ENCODE measurements at regions not wholly inside any gene's neighbourhood (a gene's known extent, or its start where the extent isn't known, plus 50 kb on each side); places are given as distances from the start of the nearest gene placed in this dataset.
A peak's percentile ranks its signal among the peaks of the same experiment; 100 is the strongest.

DNA sequence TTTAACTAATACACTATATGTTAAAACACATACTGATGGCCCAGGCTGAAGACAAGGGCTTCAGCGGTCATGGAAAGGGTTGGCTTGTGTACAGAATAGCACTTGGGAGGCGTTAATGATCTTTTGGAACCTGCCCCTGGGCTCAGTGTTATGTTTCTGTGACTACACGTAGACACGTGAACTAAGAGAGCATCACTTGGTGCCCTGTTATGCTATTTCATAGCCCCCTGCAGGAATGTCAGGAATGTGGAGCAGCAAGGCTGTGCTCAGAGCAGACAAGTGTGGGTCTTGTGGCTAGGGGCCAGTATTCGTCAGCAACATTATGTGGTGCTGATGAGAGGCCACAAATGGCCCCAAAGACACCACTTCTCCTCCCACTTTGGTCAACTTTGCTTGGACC, 132.4 kb downstream of the MAP3K21 start:
- H3K36me3 Mint-ChIP-seq: no peaks in the 10 kb centered on the region; the same call in 1 of the 2 replicates
- H3K4me1 Mint-ChIP-seq: peaks cover 19% of the 10 kb centered on the region
- ATAC-seq (peak; percentile 93), DNase-seq (ENCODE audit: low spot score) (peak; percentile 20)
- H3K9me3 Mint-ChIP-seq: peaks cover 8% of the 10 kb centered on the region
- peak overlapping the region; percentile 6 for H3K27ac Mint-ChIP-seq
- H3K4me3 Mint-ChIP-seq: no peak overlapping the region
- ChIA-PET POLR2A (no interaction called here), CTCF (interaction anchor here (1.3 to 1.6 kb wide), 2 partner anchors 19 to 20 kb away, joined by 3 to 5 read pairs; no protein-coding TSS in a partner anchor)
- H3K27me3 Mint-ChIP-seq (ENCODE audit: low read depth): no peaks in the 10 kb centered on the region
- peak; percentile 75; the same call in 1 of the 2 replicates for TF ChIP-seq TEAD1 (CRISPR knock-in tag; IDR thresholded peaks at IDR 0.05)
- no peak for TF ChIP-seq NFE2L1 (CRISPR knock-in tag; IDR thresholded peaks at IDR 0.05)
- TF ChIP-seq PREB (CRISPR knock-in tag; IDR thresholded peaks at IDR 0.05; ENCODE audit: borderline replicate concordance): no peak
- TF ChIP-seq, protein P1, sequence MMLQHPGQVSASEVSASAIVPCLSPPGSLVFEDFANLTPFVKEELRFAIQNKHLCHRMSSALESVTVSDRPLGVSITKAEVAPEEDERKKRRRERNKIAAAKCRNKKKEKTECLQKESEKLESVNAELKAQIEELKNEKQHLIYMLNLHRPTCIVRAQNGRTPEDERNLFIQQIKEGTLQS (CRISPR knock-in tag; conservative IDR thresholded peaks at IDR 0.05): no peak
- TF ChIP-seq MXD4 (CRISPR knock-in tag; IDR thresholded peaks at IDR 0.05; ENCODE audit: borderline replicate concordance): no peak
- no peak for TF ChIP-seq ATF1 (CRISPR knock-in tag; IDR thresholded peaks at IDR 0.05)
- peak; percentile 90 for TF ChIP-seq TEAD4 (CRISPR knock-in tag; IDR thresholded peaks at IDR 0.05)
- no peak for TF ChIP-seq CDX4 (CRISPR knock-in tag; IDR thresholded peaks at IDR 0.05; ENCODE audit: borderline replicate concordance)
- TF ChIP-seq CREM (CRISPR knock-in tag; IDR thresholded peaks at IDR 0.05): no peak
- no peak for TF ChIP-seq NFATC4 (CRISPR knock-in tag; IDR thresholded peaks at IDR 0.05)

DNA sequence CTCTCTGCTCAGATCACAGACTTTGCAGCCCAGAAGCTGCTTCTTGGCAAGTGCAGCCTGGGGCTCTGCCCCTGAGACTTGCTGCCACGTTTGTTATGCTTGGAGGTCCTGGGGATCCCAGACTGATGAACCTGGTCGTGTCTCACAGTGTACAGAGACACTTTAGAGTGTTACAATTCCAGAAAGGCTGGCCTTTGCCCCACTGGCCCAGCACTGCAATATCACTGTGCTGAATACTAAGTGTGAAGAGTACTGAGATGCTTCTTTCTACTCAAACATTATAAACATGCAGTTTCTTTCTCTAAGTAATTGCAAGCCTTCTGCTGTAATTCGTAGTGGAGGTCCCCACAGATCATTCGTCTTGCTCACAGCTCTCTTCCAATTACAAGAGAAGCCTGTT, 133.2 kb downstream of the MAP3K21 start:
- TF ChIP-seq SP1 (CRISPR knock-in tag; conservative IDR thresholded peaks at IDR 0.05): no peak
- TF ChIP-seq EMX1 (CRISPR knock-in tag; IDR thresholded peaks at IDR 0.05): no peak
- no peak for TF ChIP-seq CDX4 (CRISPR knock-in tag; IDR thresholded peaks at IDR 0.05; ENCODE audit: borderline replicate concordance)
- no peak for TF ChIP-seq ZBTB21 (CRISPR knock-in tag; IDR thresholded peaks at IDR 0.05; ENCODE audit: borderline replicate concordance)
- TF ChIP-seq HMGA2 (CRISPR knock-in tag; IDR thresholded peaks at IDR 0.05): no peak
- no peak for TF ChIP-seq ZNF281 (CRISPR knock-in tag; IDR thresholded peaks at IDR 0.05)
- Mint-ChIP-seq H3K4me3 (no peak overlapping the region), H3K27me3 (ENCODE audit: low read depth) (no peaks in the 10 kb centered on the region), H3K4me1 (peaks cover 19% of the 10 kb centered on the region), H3K27ac (no peak overlapping the region), H3K9me3 (peaks cover 8% of the 10 kb centered on the region), H3K36me3 (no peaks in the 10 kb centered on the region; the same call in 1 of the 2 replicates)
- ChIA-PET CTCF (interaction anchor here (1.3 to 1.6 kb wide), 2 partner anchors 19 to 20 kb away, joined by 3 to 5 read pairs; no protein-coding TSS in a partner anchor), POLR2A (no interaction called here)
- ATAC-seq (no peak), DNase-seq (ENCODE audit: low spot score) (no peak)

GRCh38 chr1:233461847-233462246, 134.3 kb downstream of the MAP3K21 start:
- Mint-ChIP-seq H3K9me3 (peaks cover 8% of the 10 kb centered on the region), H3K27ac (no peak overlapping the region), H3K4me1 (peaks cover 19% of the 10 kb centered on the region), H3K36me3 (no peaks in the 10 kb centered on the region; the same call in 1 of the 2 replicates), H3K4me3 (no peak overlapping the region), H3K27me3 (ENCODE audit: low read depth) (peaks cover 4% of the 10 kb centered on the region; the same call in 1 of the 2 replicates)
- ATAC-seq (no peak), DNase-seq (ENCODE audit: low spot score) (no peak)
- ChIA-PET CTCF (no interaction called here), POLR2A (no interaction called here)
- TF ChIP-seq STAT6 (CRISPR knock-in tag; conservative IDR thresholded peaks at IDR 0.05; ENCODE audit: low read depth): no peak
- TF ChIP-seq ZBTB21 (CRISPR knock-in tag; IDR thresholded peaks at IDR 0.05; ENCODE audit: borderline replicate concordance): no peak
- TF ChIP-seq ZNF396 (CRISPR knock-in tag; IDR thresholded peaks at IDR 0.05; ENCODE audit: borderline replicate concordance): no peak
